MM.1S (cell line): ENCODE measurements at regions not wholly inside any gene's neighbourhood (a gene's known extent, or its start where the extent isn't known, plus 50 kb on each side); places are given as distances from the start of the nearest gene placed in this dataset.

Experiments
- DNase-seq: peaks from one replicate; pipeline ENCODE4 v3.0.0-alpha.2; 2015
- H2AFZ ChIP-seq: fragments of 300-600 bp; sonication (generic); 2 replicates; pipeline ENCODE4 v1.6.0; 2016; ENCODE audit warnings: antibody characterized with exemption, low read length
- H3F3A ChIP-seq: fragments of 300-600 bp; sonication (generic); 2 replicates; pipeline ENCODE4 v1.6.1; 2016; ENCODE audit warnings: mild to moderate bottlenecking, antibody characterized with exemption, low read length, moderate library complexity, mixed read lengths; ENCODE audit not compliant: insufficient read depth
- H3K27ac ChIP-seq: fragments of 300-600 bp; sonication (generic); 2 replicates; pipeline ENCODE4 v1.5.1; 2016; ENCODE audit warnings: mild to moderate bottlenecking, low read length
- H3K27me3 ChIP-seq: fragments of 300-600 bp; sonication (generic); replicated peaks from 2 replicates; pipeline ENCODE4 v1.6.0; 2016; ENCODE audit warnings: low read length; ENCODE audit not compliant: insufficient read depth
- H3K36me3 ChIP-seq: fragments of 300-600 bp; sonication (generic); replicated peaks from 2 replicates; pipeline ENCODE4 v1.6.1; 2016; ENCODE audit warnings: mild to moderate bottlenecking, low read length, mixed read lengths; ENCODE audit not compliant: insufficient read depth
- H3K4me1 ChIP-seq: fragments of 300-600 bp; sonication (generic); 2 replicates; pipeline ENCODE4 v1.6.1; 2016; ENCODE audit warnings: low read length, mixed read lengths
- H3K4me2 ChIP-seq: fragments of 300-600 bp; sonication (generic); 2 replicates; pipeline ENCODE4 v1.6.0; 2016; ENCODE audit warnings: low read depth, low read length
- H3K4me3 ChIP-seq: fragments of 300-600 bp; sonication (generic); 2 replicates; pipeline ENCODE4 v1.5.1; 2016; ENCODE audit warnings: low read length, mixed read lengths
- H3K79me2 ChIP-seq: fragments of 300-600 bp; sonication (generic); 2 replicates; pipeline ENCODE4 v1.6.1; 2016; ENCODE audit warnings: mixed run types, low read length, mixed read lengths
- H3K9ac ChIP-seq: fragments of 300-600 bp; sonication (generic); 2 replicates; pipeline ENCODE4 v1.6.1; 2016; ENCODE audit warnings: low read length, mixed read lengths
- H3K9me2 ChIP-seq: fragments of 300-600 bp; sonication (generic); replicated peaks from 2 replicates; pipeline ENCODE4 v1.6.1; 2016; ENCODE audit warnings: mild to moderate bottlenecking, low read length, mixed read lengths; ENCODE audit not compliant: insufficient read depth
- H3K9me3 ChIP-seq: fragments of 300-600 bp; sonication (generic); replicated peaks from 2 replicates; pipeline ENCODE4 v1.6.1; 2016; ENCODE audit warnings: mild to moderate bottlenecking, low read length, mixed read lengths; ENCODE audit not compliant: insufficient read depth
- H4K20me1 ChIP-seq: fragments of 300-600 bp; sonication (generic); 2 replicates; pipeline ENCODE4 v1.6.1; 2016; ENCODE audit warnings: mild to moderate bottlenecking, low read length, moderate library complexity, mixed read lengths; ENCODE audit not compliant: insufficient read depth
- EZH2 ChIP-seq: fragments of 300-600 bp; sonication (generic); optimal IDR thresholded peaks from 2 replicates; pipeline ENCODE3; 2017; ENCODE audit warnings: low read depth, mild to moderate bottlenecking, antibody characterized with exemption, low read length, mixed read lengths
- EZH2phosphoT487 ChIP-seq: fragments of 300-600 bp; sonication (generic); IDR thresholded peaks from 2 replicates; pipeline ENCODE4 v1.6.1; 2018; ENCODE audit warnings: antibody characterized with exemption, low read length
- TF ChIP-seq, protein P1 (sequence below): fragments of 300-600 bp; sonication (generic); IDR thresholded peaks from 2 replicates; pipeline ENCODE4 v1.5.1; 2016; ENCODE audit warnings: antibody characterized with exemption, low read length, mixed read lengths

DNA sequence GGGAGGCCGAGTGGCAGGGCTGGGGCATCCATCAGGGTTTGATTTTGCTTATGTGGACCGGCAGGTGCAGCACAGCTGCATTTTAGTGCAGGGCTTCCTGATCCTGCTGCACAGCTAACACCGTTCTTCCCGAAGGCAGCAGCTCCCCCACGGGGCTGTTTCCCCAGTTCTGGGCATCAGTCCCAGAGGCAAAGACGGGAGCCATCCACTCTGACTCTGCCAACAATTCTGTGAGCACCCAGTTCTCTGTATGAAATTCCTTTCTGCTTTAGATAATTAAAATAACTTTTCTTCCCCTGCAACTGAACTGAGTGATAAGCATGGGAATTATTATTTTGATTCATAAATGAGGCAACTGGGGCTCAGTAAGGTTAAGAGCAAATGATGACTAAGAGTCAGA, 262.9 kb upstream of the ATP10A start:
- H3K27ac ChIP-seq, result no peak overlapping the region
- no peaks in the 10 kb centered on the region for H3K9me3 ChIP-seq
- H3K9ac ChIP-seq, result no peak overlapping the region
- H3K4me2 ChIP-seq, result no peak overlapping the region
- H3K4me1 ChIP-seq, result no peaks in the 10 kb centered on the region
- no peaks in the 10 kb centered on the region for H3K36me3 ChIP-seq
- H3F3A ChIP-seq, result no peaks in the 10 kb centered on the region
- H2AFZ ChIP-seq, result no peak overlapping the region
- H3K79me2 ChIP-seq, result no peaks in the 10 kb centered on the region
- TF ChIP-seq EZH2, result no peak
- TF ChIP-seq, protein P1, sequence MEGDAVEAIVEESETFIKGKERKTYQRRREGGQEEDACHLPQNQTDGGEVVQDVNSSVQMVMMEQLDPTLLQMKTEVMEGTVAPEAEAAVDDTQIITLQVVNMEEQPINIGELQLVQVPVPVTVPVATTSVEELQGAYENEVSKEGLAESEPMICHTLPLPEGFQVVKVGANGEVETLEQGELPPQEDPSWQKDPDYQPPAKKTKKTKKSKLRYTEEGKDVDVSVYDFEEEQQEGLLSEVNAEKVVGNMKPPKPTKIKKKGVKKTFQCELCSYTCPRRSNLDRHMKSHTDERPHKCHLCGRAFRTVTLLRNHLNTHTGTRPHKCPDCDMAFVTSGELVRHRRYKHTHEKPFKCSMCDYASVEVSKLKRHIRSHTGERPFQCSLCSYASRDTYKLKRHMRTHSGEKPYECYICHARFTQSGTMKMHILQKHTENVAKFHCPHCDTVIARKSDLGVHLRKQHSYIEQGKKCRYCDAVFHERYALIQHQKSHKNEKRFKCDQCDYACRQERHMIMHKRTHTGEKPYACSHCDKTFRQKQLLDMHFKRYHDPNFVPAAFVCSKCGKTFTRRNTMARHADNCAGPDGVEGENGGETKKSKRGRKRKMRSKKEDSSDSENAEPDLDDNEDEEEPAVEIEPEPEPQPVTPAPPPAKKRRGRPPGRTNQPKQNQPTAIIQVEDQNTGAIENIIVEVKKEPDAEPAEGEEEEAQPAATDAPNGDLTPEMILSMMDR, result no peak
- TF ChIP-seq EZH2phosphoT487, result no peak
- DNase-seq, result no peak
- no peak overlapping the region for H3K4me3 ChIP-seq
- H3K9me2 ChIP-seq, result no peaks in the 10 kb centered on the region
- no peaks in the 10 kb centered on the region for H4K20me1 ChIP-seq
- no peaks in the 10 kb centered on the region for H3K27me3 ChIP-seq

DNA sequence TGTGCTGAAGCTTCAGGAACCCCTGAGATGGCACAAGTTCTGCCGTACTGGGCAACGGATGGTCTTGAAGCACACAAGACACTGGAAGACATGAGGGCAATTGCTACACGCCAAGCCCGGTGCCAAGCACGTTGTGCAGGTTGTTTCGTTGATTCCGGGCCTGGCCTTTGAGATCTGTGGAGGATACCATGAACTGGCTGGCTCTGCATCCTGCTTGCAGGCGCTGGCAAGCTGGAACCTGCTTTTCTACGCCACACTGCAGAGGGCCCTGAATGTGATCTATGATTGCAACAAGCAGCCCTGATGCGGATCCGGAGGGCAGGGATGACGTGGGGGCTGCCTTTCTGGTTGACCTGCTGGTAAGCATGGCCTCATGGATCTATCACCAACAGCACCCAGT, 262.5 kb upstream of the ATP10A start:
- H3F3A ChIP-seq, result no peaks in the 10 kb centered on the region
- H3K9me2 ChIP-seq, result no peaks in the 10 kb centered on the region
- no peak overlapping the region for H3K27ac ChIP-seq
- no peaks in the 10 kb centered on the region for H4K20me1 ChIP-seq
- H3K4me1 ChIP-seq, result no peaks in the 10 kb centered on the region
- no peaks in the 10 kb centered on the region for H3K36me3 ChIP-seq
- DNase-seq, result no peak
- no peak overlapping the region for H3K9ac ChIP-seq
- no peaks in the 10 kb centered on the region for H3K27me3 ChIP-seq
- H2AFZ ChIP-seq, result no peak overlapping the region
- no peak overlapping the region for H3K4me2 ChIP-seq
- H3K4me3 ChIP-seq, result no peak overlapping the region
- no peaks in the 10 kb centered on the region for H3K79me2 ChIP-seq
- H3K9me3 ChIP-seq, result no peaks in the 10 kb centered on the region
- TF ChIP-seq EZH2, result no peak
- TF ChIP-seq, protein P1, result no peak
- TF ChIP-seq EZH2phosphoT487, result no peak

DNA sequence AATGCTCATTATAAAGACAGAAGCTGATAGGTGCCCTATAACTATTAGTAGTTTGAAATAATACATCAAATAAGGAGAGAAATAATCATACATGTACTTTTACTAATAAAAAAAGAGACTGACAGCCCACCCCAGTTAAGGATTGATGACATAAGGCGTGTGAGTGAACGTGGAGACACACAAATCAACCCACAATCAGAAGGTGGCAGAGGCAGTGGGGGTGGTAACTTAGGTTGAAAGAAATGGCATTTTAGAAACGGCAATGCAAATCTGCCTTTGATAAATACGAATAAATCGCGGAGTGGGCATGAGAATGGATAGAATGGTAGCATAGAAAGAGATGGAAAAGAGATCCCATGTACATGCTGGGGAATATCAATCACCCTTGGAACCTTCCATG, 256.2 kb upstream of the ATP10A start:
- Histone ChIP-seq H3K9ac (no peak overlapping the region), H3K9me3 (no peaks in the 10 kb centered on the region), H3K4me3 (no peak overlapping the region), H3K79me2 (no peaks in the 10 kb centered on the region), H3K4me1 (no peaks in the 10 kb centered on the region), H3K27me3 (no peaks in the 10 kb centered on the region), H3K4me2 (no peak overlapping the region), H4K20me1 (no peaks in the 10 kb centered on the region), H3K36me3 (no peaks in the 10 kb centered on the region), H3K9me2 (no peaks in the 10 kb centered on the region), H2AFZ (no peak overlapping the region), H3K27ac (no peak overlapping the region), H3F3A (no peaks in the 10 kb centered on the region)
- DNase-seq, result no peak
- TF ChIP-seq, protein P1, result no peak
- TF ChIP-seq EZH2 (no peak), EZH2phosphoT487 (no peak)
